Activated naive CD8-positive, alpha-beta T cell treated with anti-CD3 and anti-CD28 coated beads, Interleukin-2, amount 10 ng/mL, durations not matched to agents 7 days and 5 days (primary cell): ENCODE measurements at regions not wholly inside any gene's neighbourhood (a gene's known extent, or its start where the extent isn't known, plus 50 kb on each side); places are given as distances from the start of the nearest gene placed in this dataset.

Experiments used
- ATAC-seq: fragments of 150-1000 bp; cut with Tn5 transposase; one replicate; pipeline ENCODE4 v1.10.0; 2021; ENCODE audit warnings: low read depth, moderate library complexity
- POLR2A ChIA-PET: fragments of 350-600 bp; sonication (Branson Sonifier 250); formaldehyde crosslinking; loops from one replicate; lab custom pipeline; 2021; ENCODE audit warnings: antibody characterized with exemption; lab: Charles Lee
- DNase-seq: peaks from one replicate; pipeline ENCODE4 v3.0.0; 2021
- H3K27ac Mint-ChIP-seq: one replicate; pipeline ENCODE4 v1.8.0; 2022; ENCODE audit warnings: mild to moderate bottlenecking, mixed read lengths
- H3K27me3 Mint-ChIP-seq: one replicate; pipeline ENCODE4 v1.8.0; 2022; ENCODE audit warnings: mild to moderate bottlenecking, moderate library complexity, mixed read lengths
- H3K36me3 Mint-ChIP-seq: one replicate; pipeline ENCODE4 v1.8.0; 2021; ENCODE audit warnings: mild to moderate bottlenecking, mixed read lengths
- H3K4me1 Mint-ChIP-seq: one replicate; pipeline ENCODE4 v1.8.0; 2021; ENCODE audit warnings: mixed read lengths
- H3K4me3 Mint-ChIP-seq: one replicate; pipeline ENCODE4 v1.8.0; 2022; ENCODE audit warnings: mild to moderate bottlenecking, moderate library complexity, mixed read lengths
- H3K9me3 Mint-ChIP-seq: one replicate; pipeline ENCODE4 v1.8.0; 2021; ENCODE audit warnings: mixed read lengths

- H3K9me3 Mint-ChIP-seq = peaks cover 2% of the 10 kb centered on the region
- peaks cover 8% of the 10 kb centered on the region for H3K27me3 Mint-ChIP-seq
- peaks cover 7% of the 10 kb centered on the region for H3K4me1 Mint-ChIP-seq
- POLR2A ChIA-PET = no interaction called here
- H3K4me3 Mint-ChIP-seq = no peak overlapping the region
- no peak for DNase-seq
- no peak for ATAC-seq
- H3K27ac Mint-ChIP-seq = no peak overlapping the region
- H3K36me3 Mint-ChIP-seq = peaks cover 3% of the 10 kb centered on the region
Measured at GRCh38 chr2:8111193-8111592, 570.7 kb upstream of the ID2 start.

GRCh38 chr2:8115456-8115855, 566.4 kb upstream of the ID2 start:
- Mint-ChIP-seq H3K27ac (no peak overlapping the region), H3K27me3 (peaks cover 8% of the 10 kb centered on the region), H3K36me3 (peaks cover 3% of the 10 kb centered on the region), H3K4me1 (peaks cover 6% of the 10 kb centered on the region), H3K4me3 (no peak overlapping the region), H3K9me3 (peaks cover under 1% of the 10 kb centered on the region)
- no peak for ATAC-seq
- POLR2A ChIA-PET = no interaction called here
- no peak for DNase-seq

GRCh38 chr2:8115966-8116365, 565.9 kb upstream of the ID2 start:
- Mint-ChIP-seq H3K4me1 (peaks cover 6% of the 10 kb centered on the region), H3K27ac (no peak overlapping the region), H3K4me3 (no peak overlapping the region), H3K36me3 (peaks cover 3% of the 10 kb centered on the region), H3K9me3 (no peaks in the 10 kb centered on the region), H3K27me3 (peaks cover 8% of the 10 kb centered on the region)
- DNase-seq = no peak
- POLR2A ChIA-PET = no interaction called here
- no peak for ATAC-seq

DNA sequence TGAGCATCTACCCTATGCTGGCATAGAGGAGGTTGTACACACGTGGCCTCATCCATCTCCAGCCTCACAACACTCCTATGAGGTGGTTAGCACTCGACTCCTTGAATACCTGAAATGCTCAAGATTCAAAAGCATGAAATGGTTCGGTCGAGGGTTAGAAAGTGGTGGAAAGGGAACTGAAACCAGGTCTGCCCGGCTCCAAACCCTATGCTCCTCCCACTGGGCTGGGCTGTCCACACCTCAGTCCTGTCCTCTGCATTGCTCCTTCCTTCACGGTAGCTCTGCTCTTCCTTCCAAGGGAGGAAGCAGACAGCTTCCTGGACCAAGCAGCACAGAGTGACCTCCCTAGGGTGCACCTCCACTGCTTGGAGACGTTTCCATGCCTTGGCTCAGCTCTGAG, 565.2 kb upstream of the ID2 start:
- H3K27me3 Mint-ChIP-seq = peaks cover 8% of the 10 kb centered on the region
- no peak overlapping the region for H3K4me3 Mint-ChIP-seq
- no peak overlapping the region for H3K27ac Mint-ChIP-seq
- no peaks in the 10 kb centered on the region for H3K9me3 Mint-ChIP-seq
- ATAC-seq = no peak
- DNase-seq = no peak
- POLR2A ChIA-PET = no interaction called here
- H3K4me1 Mint-ChIP-seq = peaks cover 6% of the 10 kb centered on the region
- no peaks in the 10 kb centered on the region for H3K36me3 Mint-ChIP-seq

GRCh38 chr2:8118940-8119781, 562.7 kb upstream of the ID2 start:
- Mint-ChIP-seq H3K27me3 (peaks cover 11% of the 10 kb centered on the region), H3K27ac (no peak overlapping the region), H3K36me3 (no peaks in the 10 kb centered on the region), H3K4me3 (no peak overlapping the region), H3K4me1 (peaks cover 6% of the 10 kb centered on the region), H3K9me3 (no peaks in the 10 kb centered on the region)
- ATAC-seq (no peak), DNase-seq (no peak)
- POLR2A ChIA-PET = no interaction called here

- POLR2A ChIA-PET = no interaction called here
- Mint-ChIP-seq H3K4me1 (peaks cover 6% of the 10 kb centered on the region), H3K36me3 (no peaks in the 10 kb centered on the region), H3K27me3 (peaks cover 7% of the 10 kb centered on the region), H3K9me3 (no peaks in the 10 kb centered on the region), H3K4me3 (no peak overlapping the region), H3K27ac (no peak overlapping the region)
- ATAC-seq = no peak
- no peak for DNase-seq
Measured at GRCh38 chr2:8119782-8120505, 561.9 kb upstream of the ID2 start.

- ATAC-seq (no peak), DNase-seq (no peak)
- H3K27ac Mint-ChIP-seq = no peak overlapping the region
- H3K9me3 Mint-ChIP-seq = no peaks in the 10 kb centered on the region
- H3K4me1 Mint-ChIP-seq = peaks cover 6% of the 10 kb centered on the region
- POLR2A ChIA-PET = no interaction called here
- no peaks in the 10 kb centered on the region for H3K36me3 Mint-ChIP-seq
- H3K4me3 Mint-ChIP-seq = no peak overlapping the region
- H3K27me3 Mint-ChIP-seq = peaks cover 5% of the 10 kb centered on the region
Measured at GRCh38 chr2:8120506-8120860, 561.4 kb upstream of the ID2 start.

DNA sequence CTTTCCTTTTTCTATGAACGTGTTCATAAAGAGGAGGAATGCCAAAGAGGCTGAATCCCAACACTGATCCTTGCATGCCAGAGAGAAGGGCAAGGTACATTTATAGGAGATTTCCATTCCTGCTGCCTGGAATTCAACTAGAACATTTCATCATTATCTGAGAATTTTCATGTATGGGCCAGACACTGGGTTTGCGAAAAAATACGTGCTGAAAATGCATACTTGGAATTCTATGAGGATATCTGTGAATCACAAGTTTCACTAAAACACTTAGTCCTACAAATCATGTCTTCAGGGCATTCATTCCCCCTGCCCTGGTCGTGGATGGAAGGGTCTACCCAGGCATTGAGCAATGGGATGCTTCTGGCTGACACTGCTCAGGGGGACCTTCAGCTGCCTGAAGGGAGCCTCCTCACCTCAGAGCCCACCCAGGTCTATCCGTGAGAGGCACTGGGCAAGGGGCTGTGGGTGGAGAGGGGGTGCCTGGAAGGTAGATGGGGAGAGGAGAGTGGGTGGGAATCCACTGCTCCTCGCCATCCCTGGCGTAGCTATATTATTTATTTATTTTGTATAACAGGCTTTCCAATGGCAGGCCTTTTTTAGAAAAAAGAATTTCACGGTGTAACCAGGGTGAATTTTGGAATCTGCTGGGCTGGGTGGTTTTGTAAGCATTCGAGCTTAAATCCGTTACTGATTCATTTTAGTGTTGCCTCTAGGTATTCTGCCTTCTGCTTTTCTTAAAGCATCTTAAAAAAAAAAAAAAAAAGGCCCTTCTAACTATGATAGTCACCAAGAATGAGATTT, 560.6 kb upstream of the ID2 start:
- DNase-seq (no peak), ATAC-seq (no peak)
- H3K9me3 Mint-ChIP-seq = no peaks in the 10 kb centered on the region
- peaks cover 2% of the 10 kb centered on the region for H3K36me3 Mint-ChIP-seq
- H3K27me3 Mint-ChIP-seq = peaks cover 5% of the 10 kb centered on the region
- no peak overlapping the region for H3K4me3 Mint-ChIP-seq
- peaks cover 6% of the 10 kb centered on the region for H3K4me1 Mint-ChIP-seq
- no peak overlapping the region for H3K27ac Mint-ChIP-seq
- POLR2A ChIA-PET = no interaction called here

DNA sequence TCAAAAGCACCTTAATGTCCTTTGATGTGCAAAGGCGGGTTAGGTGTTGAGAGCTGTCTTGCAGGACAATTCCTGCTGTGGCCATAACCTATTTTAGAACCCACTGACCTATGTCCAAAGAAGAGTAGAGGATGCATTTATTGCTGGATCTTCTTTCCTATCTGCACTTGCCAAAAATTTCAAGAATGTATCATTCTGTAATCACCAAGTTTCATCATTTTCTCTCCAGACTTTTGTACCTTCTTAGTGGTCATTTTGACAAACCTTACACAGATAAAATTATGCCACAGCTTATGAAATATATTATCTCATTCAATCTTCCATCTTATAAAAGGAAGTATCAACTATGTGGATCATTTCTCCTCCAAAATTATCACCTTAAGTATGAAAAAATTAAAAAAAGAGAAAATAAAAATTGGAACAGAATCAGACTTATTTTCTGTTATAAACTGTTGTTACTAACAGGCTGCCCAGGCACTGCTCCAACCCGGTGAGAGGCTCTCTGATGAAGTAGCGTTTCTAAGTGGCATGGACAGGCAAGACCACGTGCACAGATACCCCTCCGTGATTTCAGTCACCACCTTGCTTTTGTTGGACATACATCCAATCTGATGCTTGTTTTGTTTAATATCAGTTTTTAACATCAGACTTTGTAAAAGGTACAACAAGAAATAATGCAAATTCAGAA, 559.9 kb upstream of the ID2 start:
- no peak for DNase-seq
- H3K27ac Mint-ChIP-seq = no peak overlapping the region
- peaks cover 5% of the 10 kb centered on the region for H3K27me3 Mint-ChIP-seq
- ATAC-seq = no peak
- no peaks in the 10 kb centered on the region for H3K9me3 Mint-ChIP-seq
- POLR2A ChIA-PET = no interaction called here
- H3K4me1 Mint-ChIP-seq = peaks cover 6% of the 10 kb centered on the region
- H3K36me3 Mint-ChIP-seq = peaks cover 2% of the 10 kb centered on the region
- no peak overlapping the region for H3K4me3 Mint-ChIP-seq

DNA sequence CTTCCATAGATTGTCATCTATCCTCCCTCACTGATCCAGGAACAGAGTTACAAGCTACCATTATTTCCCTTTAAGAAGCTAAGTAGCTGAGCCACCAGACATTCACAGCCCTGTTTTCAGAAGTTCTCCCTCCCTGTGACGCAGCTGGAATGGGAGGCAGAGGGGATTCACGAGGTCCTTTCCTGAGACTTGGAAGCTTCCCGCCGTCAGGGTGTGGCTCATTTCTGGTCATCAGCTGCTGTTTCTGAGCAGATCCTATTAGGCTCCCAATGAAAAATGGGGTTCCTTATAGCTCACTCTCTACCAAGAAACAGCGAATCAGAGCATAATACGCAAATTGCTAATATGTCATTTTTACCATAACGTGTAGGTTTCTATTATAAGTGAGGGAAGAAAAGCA, 559.3 kb upstream of the ID2 start:
- ATAC-seq (no peak), DNase-seq (no peak)
- peaks cover 2% of the 10 kb centered on the region for H3K36me3 Mint-ChIP-seq
- H3K27me3 Mint-ChIP-seq = peaks cover 5% of the 10 kb centered on the region
- POLR2A ChIA-PET = no interaction called here
- H3K27ac Mint-ChIP-seq = no peak overlapping the region
- H3K4me3 Mint-ChIP-seq = no peak overlapping the region
- no peaks in the 10 kb centered on the region for H3K9me3 Mint-ChIP-seq
- H3K4me1 Mint-ChIP-seq = peaks cover 6% of the 10 kb centered on the region

GRCh38 chr2:8123464-8123863, 558.4 kb upstream of the ID2 start:
- ATAC-seq = no peak
- no peak overlapping the region for H3K27ac Mint-ChIP-seq
- no peak overlapping the region for H3K4me3 Mint-ChIP-seq
- peaks cover 6% of the 10 kb centered on the region for H3K4me1 Mint-ChIP-seq
- no peaks in the 10 kb centered on the region for H3K9me3 Mint-ChIP-seq
- no peak for DNase-seq
- H3K36me3 Mint-ChIP-seq = peaks cover 2% of the 10 kb centered on the region
- POLR2A ChIA-PET = interaction anchor here (0.8 kb wide), 1 partner anchor 108 kb away, joined by 6 read pairs; no protein-coding TSS in a partner anchor
- H3K27me3 Mint-ChIP-seq = peaks cover 5% of the 10 kb centered on the region

DNA sequence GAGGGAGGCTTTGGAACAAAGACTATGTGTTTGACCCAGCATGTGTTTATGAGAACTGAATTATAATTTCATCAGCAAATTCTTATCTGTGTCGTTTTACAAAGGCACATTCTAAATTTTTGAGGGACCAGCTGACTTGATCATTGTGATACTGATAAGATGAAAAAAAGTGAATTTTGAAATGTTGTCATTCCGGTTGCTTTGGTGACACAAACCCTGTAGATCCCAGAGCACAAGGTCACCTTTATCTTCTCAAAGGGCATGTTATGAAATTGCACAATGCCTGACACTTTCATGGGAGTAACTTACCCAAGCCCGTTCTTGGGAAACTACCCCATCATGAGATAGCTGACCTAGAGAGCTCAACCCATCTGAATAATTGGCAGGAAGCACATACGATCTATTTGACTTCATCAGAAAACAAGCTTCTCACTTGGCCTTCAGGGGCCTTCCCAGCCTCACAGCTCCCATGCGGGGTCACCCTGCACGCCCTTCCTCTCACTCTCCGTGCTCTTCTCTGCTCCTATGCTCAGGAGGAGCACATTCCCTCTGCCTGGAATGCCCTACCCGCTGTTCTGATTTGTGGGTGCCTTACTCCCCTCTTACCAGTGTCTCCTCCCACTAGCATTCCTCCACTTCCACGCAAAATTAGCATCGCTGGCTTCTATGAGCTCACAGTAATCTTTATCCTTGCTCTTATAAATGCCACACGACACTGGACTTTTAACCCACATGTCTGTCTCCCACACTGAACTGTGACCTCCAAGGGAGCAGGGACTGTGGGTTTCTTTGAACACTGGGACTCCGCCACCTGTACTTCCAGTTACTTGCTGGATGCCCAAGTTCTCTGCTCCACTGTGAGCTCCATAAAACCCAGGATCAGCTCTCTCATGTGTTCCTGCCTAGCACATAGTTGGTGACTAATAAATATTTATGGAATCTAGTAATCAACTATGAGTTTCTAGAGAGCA, 555.8 kb upstream of the ID2 start:
- Mint-ChIP-seq H3K27me3 (peaks cover 6% of the 10 kb centered on the region), H3K4me1 (no peaks in the 10 kb centered on the region), H3K27ac (no peak overlapping the region), H3K36me3 (peaks cover 2% of the 10 kb centered on the region), H3K9me3 (peaks cover 2% of the 10 kb centered on the region), H3K4me3 (no peak overlapping the region)
- POLR2A ChIA-PET = no interaction called here
- ATAC-seq (no peak), DNase-seq (no peak)
